Activated T-helper 17 cell treated with anti-CD3 and anti-CD28 coated beads, Interleukin-2, amount 50 U/mL, for 72 hours (primary cell): ENCODE measurements at regions not wholly inside any gene's neighbourhood (a gene's known extent, or its start where the extent isn't known, plus 50 kb on each side); places are given as distances from the start of the nearest gene placed in this dataset.

Source experiments
- ATAC-seq: fragments of 150-1000 bp; cut with Tn5 transposase; replicated peaks from 2 replicates; pipeline ENCODE4 v1.10.0; 2021; ENCODE audit warnings: mild to moderate bottlenecking, moderate library complexity
- H3K27ac Mint-ChIP-seq: one replicate; pipeline ENCODE4 v1.8.0; 2022; ENCODE audit warnings: mixed read lengths
- H3K27me3 Mint-ChIP-seq: one replicate; pipeline ENCODE4 v1.8.0; 2022; ENCODE audit warnings: mixed read lengths
- H3K36me3 Mint-ChIP-seq: one replicate; pipeline ENCODE4 v1.8.0; 2022; ENCODE audit warnings: low read depth, mild to moderate bottlenecking, mixed read lengths
- H3K4me1 Mint-ChIP-seq: one replicate; pipeline ENCODE4 v1.8.0; 2022; ENCODE audit warnings: mixed read lengths
- H3K4me3 Mint-ChIP-seq: one replicate; pipeline ENCODE4 v1.8.0; 2022; ENCODE audit warnings: mild to moderate bottlenecking, mixed read lengths
- H3K9me3 Mint-ChIP-seq: one replicate; pipeline ENCODE4 v1.8.0; 2022; ENCODE audit warnings: mixed read lengths

DNA sequence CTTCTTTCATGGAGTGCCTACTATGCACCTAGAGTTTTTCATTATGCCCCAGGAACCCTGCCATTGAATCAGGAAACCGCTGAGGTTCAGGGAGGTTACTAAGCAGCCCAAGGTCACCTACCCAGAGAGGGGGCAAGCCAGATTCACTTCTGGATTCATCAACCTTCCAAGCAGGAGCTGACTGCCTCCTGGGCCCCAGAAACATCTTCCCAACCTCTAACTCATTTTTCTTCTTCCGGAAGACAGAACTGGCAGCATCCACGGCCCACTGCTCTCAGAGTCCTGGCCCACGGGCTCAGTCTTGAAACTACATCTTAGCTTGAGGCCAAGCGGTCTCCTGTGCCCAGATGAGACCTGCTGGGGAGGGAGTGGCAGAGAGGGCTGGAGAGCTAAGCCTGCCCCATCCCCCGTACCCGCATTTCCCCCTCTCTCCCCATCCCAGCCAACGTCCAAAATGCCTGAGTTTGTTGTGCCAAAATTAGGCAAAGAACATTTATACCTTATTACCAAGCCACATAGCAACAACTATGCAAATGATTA lies 281.0 kb downstream of the CDC5L start:
- H3K27ac Mint-ChIP-seq: peak overlapping the region; percentile 78
- ATAC-seq: no peak

DNA sequence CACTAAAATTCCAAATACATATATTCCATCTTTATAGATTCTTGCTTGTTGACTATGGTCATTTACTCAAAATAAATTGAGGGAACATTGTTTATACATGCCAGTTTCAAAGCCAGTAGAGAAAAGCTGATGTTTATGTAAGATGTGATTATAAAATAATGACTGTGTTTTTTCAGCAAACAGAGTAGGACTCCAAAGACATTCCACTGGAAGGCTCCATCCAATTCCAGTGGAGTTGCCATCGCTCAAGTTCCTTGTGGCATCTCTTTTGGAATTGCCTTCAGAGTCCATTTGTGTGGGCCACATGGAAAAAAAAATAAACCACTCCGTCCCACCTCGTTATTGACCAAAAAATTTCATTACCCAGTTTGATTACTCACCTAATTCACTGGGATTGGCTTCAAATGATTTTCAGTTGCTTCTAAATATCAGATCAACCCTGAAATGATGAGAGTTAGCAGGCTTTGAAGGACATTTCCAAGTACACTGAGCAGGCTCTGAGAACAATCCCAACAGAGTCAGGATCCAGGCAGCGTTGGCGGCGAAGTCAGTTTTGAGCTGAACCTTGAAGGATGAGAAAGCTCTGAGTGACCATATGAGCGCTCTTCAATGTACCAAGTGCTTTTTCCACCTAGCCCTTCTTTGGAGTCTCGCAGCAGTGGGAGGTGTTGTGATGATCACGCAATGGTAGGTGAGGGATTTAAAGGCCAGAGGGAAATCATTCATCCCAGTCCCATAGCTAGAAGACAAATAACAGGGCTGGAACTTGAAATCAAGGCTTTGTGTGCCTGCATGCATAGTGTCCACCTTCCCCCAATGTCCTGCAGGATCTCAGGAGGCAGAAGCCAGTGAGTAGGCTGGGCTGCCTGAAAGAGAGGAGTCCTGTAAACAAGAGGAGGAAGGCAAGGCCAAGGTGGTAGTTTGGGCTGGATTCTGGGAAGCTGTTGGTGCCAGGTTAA lies 281.7 kb downstream of the CDC5L start:
- Mint-ChIP-seq H3K4me1 (peaks cover 7% of the 10 kb centered on the region), H3K27me3 (peaks cover 3% of the 10 kb centered on the region), H3K27ac (no peak overlapping the region), H3K36me3 (no peaks in the 10 kb centered on the region), H3K4me3 (no peak overlapping the region), H3K9me3 (no peaks in the 10 kb centered on the region)
- ATAC-seq: no peak

More for the DNA sequence above, 281.0 kb downstream of the CDC5L start:
- Mint-ChIP-seq H3K4me1 (peaks cover 7% of the 10 kb centered on the region), H3K36me3 (no peaks in the 10 kb centered on the region), H3K9me3 (no peaks in the 10 kb centered on the region), H3K4me3 (no peak overlapping the region), H3K27me3 (peaks cover 3% of the 10 kb centered on the region)

DNA sequence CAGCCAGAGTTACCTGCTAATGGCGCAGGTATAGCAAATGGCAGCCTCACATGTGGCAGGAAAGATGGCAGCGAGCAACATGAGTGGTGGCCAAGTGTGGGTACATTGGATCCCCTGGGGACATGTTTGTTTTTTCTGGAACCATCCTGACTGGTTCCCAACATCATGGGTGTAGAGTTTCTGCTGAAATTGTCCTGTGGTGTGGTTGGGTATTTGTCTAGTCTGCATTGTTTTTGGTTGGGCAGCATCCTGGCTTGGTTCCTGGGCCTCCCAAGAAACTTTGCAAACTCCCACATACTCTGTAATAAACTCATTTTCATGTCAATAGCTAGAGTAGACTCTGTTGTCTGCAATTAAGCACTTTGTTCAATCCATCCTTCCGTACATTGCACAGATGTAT lies 282.6 kb downstream of the CDC5L start:
- no peak for ATAC-seq
- Mint-ChIP-seq H3K4me3 (no peak overlapping the region), H3K9me3 (no peaks in the 10 kb centered on the region), H3K27ac (no peak overlapping the region), H3K4me1 (peaks cover 7% of the 10 kb centered on the region), H3K36me3 (no peaks in the 10 kb centered on the region), H3K27me3 (peaks cover 3% of the 10 kb centered on the region)

DNA sequence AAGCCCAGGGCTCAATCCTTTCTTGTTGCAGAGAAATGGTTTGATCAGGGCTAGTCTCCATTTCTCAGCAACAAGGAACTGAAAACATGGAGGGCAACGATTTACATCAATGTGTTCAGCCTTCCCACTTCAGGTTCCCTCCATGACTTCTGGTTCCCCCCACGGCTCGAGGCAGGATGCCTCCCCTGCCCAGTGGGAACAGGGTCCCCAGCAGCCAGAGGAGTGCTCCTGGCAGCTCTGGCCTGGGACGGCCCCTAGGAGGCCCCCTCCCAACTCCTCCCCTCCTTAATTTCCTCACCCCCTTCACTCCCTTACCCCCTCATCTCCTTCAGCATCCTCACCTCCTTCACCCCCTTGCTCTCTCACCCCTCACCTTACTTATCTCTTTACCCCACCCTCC lies 283.8 kb downstream of the CDC5L start:
- H3K27ac Mint-ChIP-seq: no peak overlapping the region
- no peak for ATAC-seq
- H3K4me3 Mint-ChIP-seq: no peak overlapping the region
- no peaks in the 10 kb centered on the region for H3K9me3 Mint-ChIP-seq
- H3K4me1 Mint-ChIP-seq: peaks cover 7% of the 10 kb centered on the region
- no peaks in the 10 kb centered on the region for H3K36me3 Mint-ChIP-seq
- H3K27me3 Mint-ChIP-seq: peaks cover 3% of the 10 kb centered on the region

DNA sequence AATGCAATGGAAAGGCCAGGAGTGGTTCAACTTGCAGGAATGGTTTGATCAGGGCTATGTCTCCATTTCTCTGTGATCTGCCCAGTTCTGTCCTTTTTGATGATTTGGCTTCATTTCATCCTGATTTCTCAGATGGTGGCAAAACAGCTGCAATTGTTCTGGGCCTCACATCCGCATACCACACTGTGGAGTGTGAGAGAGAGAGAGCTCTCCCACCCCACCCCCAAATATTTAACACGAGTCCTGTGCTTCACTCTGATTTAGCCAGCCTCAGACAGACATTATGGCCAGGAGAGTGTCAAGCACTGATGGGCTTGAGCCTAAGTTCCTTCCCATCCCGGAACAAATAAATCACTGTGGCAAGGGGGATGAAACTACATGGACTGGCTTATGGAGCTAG lies 284.6 kb downstream of the CDC5L start:
- Mint-ChIP-seq H3K27ac (no peak overlapping the region), H3K36me3 (no peaks in the 10 kb centered on the region), H3K27me3 (peaks cover 3% of the 10 kb centered on the region), H3K4me3 (no peak overlapping the region), H3K4me1 (peaks cover 7% of the 10 kb centered on the region), H3K9me3 (no peaks in the 10 kb centered on the region)
- no peak for ATAC-seq

DNA sequence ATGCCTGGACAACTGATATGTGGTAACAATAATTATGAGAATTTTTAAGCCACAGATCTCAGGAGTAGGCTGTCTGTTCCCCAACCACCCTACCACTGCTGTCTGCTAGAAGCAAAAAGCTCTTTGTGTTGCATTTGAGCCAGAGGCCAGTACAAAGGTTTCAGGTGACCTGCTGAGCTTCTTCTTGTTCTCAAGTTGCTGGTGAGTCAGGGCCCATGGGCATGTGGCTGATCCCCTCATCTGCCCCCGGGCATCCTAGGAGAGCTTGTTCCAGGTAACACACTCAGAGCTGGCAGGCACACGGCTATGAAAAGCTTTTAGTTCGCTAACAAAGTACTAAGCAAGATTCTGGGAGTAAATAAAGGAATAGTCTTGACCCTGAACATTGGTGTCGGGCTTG lies 285.3 kb downstream of the CDC5L start:
- Mint-ChIP-seq H3K9me3 (no peaks in the 10 kb centered on the region), H3K4me1 (peaks cover 3% of the 10 kb centered on the region), H3K36me3 (no peaks in the 10 kb centered on the region), H3K27ac (no peak overlapping the region), H3K27me3 (peaks cover under 1% of the 10 kb centered on the region), H3K4me3 (no peak overlapping the region)
- ATAC-seq: no peak

DNA sequence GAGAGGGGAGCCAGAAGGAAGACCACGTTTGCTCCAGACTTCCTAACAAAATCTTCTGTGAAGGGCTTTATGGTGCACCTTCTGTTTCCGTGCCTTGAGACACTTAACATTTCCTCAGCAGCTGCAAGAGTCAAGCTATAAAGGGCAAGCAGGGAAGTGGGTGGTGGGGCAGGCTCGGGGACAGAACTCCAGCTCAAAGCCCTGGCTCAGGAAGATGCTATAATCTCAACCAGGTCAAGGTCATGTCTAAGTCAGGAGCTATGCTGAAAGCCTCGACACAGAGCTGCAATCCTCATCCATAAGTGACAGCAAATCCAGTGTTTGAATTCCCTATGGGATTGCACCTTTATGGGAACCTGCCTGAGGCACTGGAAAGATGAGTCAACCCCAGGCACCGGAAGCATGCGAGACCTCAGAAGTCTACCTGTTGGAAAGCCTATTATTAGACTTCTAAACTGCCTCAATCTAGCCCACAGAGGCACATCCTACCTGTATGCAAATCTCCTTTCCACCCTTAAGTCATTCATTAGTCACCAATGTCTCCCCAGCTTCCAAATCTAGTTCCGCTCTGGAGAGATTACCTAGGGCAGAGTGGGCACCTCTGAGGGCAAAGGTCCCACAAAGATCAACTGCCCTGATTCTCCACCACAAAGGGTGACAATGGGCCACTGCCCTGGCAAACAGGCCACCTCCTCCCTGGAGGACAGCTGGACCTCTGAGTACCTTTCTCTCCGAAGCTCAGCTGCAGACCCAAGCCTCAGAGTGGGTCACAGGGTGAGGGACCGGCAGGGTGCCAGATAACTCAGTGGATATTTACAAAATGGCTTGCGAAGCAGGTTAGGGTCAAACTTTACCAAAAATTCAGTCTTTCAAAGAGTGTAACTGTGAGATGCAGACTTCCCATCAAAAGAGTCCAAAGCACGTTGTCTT lies 287.0 kb downstream of the CDC5L start:
- no peak overlapping the region for H3K27ac Mint-ChIP-seq
- ATAC-seq: no peak
- no peaks in the 10 kb centered on the region for H3K36me3 Mint-ChIP-seq
- H3K4me3 Mint-ChIP-seq: no peak overlapping the region
- no peaks in the 10 kb centered on the region for H3K9me3 Mint-ChIP-seq
- no peaks in the 10 kb centered on the region for H3K4me1 Mint-ChIP-seq
- H3K27me3 Mint-ChIP-seq: no peaks in the 10 kb centered on the region

DNA sequence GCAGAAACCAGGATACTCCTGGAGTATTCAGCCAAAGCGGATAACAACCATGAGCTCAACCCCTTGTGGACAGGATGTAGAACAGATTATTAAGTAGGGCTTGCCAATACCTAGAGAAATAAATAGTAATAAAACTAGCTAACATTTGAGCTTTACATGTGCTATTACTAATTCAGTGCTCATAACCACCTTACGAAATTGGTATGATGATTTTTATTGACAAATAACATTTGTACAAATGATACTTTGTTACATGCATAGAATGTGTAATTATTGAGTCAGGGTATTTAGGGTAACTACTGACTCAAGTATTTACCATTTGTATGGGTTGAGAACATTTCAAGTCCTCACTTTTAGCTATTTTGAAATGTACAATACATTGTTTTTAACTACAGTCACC lies 287.9 kb downstream of the CDC5L start:
- no peaks in the 10 kb centered on the region for H3K27me3 Mint-ChIP-seq
- no peak for ATAC-seq
- H3K36me3 Mint-ChIP-seq: no peaks in the 10 kb centered on the region
- no peaks in the 10 kb centered on the region for H3K9me3 Mint-ChIP-seq
- no peak overlapping the region for H3K27ac Mint-ChIP-seq
- no peak overlapping the region for H3K4me3 Mint-ChIP-seq
- H3K4me1 Mint-ChIP-seq: peaks cover 5% of the 10 kb centered on the region

DNA sequence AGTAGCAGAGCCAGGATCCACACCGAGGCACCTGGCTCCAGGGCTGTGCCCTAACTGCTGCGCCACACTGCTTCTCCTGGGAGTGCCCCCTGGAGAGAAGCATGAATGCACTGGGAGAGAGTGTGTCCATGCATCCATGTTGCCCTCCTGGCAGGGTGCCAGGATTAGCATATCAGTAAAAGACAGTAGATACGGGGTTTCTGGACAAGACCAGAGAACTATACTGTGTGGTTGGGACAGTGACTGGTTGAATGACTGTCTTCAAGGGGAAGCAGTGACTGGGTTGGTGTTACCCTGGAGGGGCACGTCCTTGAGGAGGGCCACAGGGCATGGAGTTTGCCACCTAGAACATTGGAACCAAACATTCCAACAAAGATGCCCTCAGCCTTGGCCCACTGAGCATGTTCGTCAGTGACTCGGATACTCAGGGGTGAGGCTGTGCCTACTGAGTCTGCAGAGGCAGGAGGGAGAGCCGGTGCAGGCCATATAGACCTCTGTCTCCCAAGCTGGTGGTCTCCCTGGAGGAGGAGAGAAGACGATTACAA lies 288.8 kb downstream of the CDC5L start:
- Mint-ChIP-seq H3K36me3 (no peaks in the 10 kb centered on the region), H3K27ac (no peak overlapping the region), H3K4me3 (no peak overlapping the region), H3K4me1 (peaks cover 5% of the 10 kb centered on the region), H3K9me3 (no peaks in the 10 kb centered on the region), H3K27me3 (no peaks in the 10 kb centered on the region)
- peak; percentile 28 for ATAC-seq

DNA sequence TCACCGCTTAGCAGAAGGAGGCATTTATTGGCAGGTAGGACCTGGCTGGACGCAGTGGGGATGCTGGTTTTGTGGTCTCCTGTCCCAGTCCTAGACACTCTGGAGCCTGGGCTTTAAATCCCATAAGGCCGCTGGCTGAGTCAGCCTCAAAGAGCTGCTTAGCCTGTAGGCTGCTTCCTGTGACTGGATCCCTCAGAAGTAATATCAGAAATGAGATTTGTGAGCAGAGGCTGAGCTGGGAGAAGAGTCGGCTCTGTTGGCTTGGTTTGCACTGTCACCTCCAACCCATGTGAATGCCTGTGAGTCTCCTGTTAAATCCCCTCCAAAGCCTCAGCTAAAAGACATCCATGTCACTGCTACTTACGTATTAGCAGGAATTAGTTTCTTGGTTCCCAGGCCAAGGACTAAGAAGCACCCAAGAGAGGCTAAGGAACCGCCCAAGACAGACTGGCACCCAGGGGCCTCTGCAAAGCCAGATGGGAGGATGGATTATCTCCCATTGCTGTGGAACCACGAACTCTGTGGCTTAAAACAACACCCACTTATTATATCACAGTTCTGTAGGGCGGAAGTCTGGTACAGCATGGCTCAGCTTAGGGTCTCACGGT lies 289.4 kb downstream of the CDC5L start:
- Mint-ChIP-seq H3K36me3 (no peaks in the 10 kb centered on the region), H3K4me1 (peaks cover 5% of the 10 kb centered on the region), H3K9me3 (no peaks in the 10 kb centered on the region), H3K27me3 (no peaks in the 10 kb centered on the region), H3K27ac (no peak overlapping the region), H3K4me3 (no peak overlapping the region)
- ATAC-seq: peak; percentile 26

DNA sequence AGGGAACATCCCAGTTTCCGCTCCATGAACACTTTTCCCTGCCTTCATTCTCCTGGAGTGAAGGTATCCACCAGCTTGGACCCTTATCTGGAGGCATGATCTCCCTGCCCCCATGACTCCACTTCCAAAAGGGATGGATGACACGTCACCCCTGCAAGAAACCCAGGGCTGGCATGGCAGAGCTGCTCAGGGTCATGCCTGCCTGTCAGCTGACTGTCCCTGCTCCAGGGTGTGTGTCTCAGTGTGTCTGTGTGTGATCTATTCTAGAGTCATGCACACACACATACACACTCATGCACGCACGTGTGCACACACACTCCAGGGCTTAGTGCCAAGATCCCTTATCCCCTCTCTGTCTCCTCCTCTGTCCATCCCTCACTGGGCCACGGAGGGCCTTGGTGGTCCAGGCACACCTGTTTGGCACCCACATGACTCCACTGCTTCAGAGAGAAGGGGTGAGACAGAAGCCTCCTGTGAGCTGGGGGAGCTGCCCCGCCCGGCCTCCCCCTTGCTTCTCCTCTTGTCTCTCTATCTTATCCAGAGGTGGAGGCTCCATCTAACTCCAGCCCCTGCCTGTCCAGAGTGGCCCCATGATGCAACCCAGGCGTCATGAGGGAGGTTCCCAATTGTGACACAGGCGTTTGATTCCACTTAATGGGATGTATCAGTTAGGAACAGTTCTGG lies 290.9 kb downstream of the CDC5L start:
- ATAC-seq: no peak
- Mint-ChIP-seq H3K27me3 (no peaks in the 10 kb centered on the region), H3K36me3 (no peaks in the 10 kb centered on the region), H3K4me3 (no peak overlapping the region), H3K9me3 (no peaks in the 10 kb centered on the region), H3K27ac (no peak overlapping the region), H3K4me1 (peaks cover 5% of the 10 kb centered on the region)

DNA sequence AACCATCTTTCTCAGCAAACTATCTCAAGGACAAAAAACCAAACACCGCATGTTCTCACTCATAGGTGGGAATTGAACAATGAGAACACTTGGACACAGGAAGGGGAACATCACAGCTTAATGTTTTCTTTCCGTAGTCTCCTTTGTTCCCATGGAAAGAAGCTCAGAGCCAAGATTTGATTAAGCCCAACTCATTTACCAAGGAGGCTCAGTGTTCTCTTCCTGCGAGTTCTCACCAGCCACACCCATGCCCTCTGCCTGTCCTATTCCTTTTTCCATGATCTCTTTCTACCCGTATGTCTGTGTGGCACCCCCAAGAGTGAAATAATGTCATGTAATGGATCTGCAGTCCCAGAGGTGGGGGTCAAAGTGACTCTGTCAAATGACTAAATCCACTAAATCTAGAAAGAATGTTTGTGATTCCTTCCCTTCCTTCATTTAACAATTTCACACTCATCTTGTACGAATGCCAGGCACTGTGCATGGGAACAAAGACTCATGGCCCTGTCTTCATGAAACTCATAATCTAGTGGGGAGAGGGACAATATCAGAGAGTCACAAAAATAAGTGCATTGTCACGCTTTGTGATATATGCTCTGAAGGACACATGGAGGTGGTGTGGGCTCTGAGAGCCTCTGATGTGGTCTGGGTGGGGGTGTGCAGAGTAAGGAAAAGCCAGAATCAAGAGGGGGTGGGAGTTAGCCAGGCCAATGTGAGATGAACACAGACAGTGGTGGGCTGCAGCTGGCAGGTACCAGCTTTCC lies 292.1 kb downstream of the CDC5L start:
- Mint-ChIP-seq H3K27me3 (no peaks in the 10 kb centered on the region), H3K36me3 (no peaks in the 10 kb centered on the region), H3K4me1 (peaks cover 5% of the 10 kb centered on the region), H3K9me3 (no peaks in the 10 kb centered on the region), H3K27ac (peak overlapping the region; percentile 45), H3K4me3 (no peak overlapping the region)
- no peak for ATAC-seq

DNA sequence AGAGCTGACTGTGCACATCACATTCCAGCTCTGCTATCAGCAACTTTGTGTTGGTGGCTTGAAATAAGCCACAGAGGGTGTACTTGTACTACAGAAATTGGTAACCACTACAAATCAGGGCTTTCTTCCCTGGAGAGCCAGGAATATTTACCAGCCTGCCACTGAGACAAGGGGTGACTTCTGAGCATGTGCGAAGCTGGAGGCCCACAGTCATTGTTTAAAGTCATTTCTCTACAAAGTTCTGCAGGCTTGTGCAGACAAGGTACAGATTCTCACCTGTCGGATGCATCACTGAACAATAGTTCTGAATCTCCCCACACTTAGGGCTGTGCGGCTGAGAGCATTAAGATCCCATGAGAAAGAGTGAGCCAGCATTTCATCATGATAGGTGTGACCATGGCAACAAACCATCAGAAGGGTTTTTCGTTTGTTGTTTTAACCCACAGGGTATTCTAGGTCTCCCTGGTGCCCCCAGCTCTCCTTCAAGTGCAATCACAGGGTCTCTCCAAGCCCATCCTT lies 292.8 kb downstream of the CDC5L start:
- peaks cover 5% of the 10 kb centered on the region for H3K4me1 Mint-ChIP-seq
- peak; percentile 33 for ATAC-seq
- no peaks in the 10 kb centered on the region for H3K36me3 Mint-ChIP-seq
- no peaks in the 10 kb centered on the region for H3K9me3 Mint-ChIP-seq
- H3K4me3 Mint-ChIP-seq: no peak overlapping the region
- H3K27ac Mint-ChIP-seq: peak overlapping the region; percentile 45
- no peaks in the 10 kb centered on the region for H3K27me3 Mint-ChIP-seq
